H9 (cell line): ENCODE measurements at regions not wholly inside any gene's neighbourhood (a gene's known extent, or its start where the extent isn't known, plus 50 kb on each side); places are given as distances from the start of the nearest gene placed in this dataset.

ENCODE experiments used
- DNase-seq: peaks from one replicate; pipeline ENCODE4 v3.0.0-alpha.2; 2017
- H2AFZ ChIP-seq: one replicate; pipeline ENCODE4 v1.6.1; 2013; ENCODE audit warnings: mild to moderate bottlenecking, low read length, control low read depth, moderate library complexity
- H2AK5ac ChIP-seq: 2 replicates; pipeline ENCODE4 v1.6.1; 2013; ENCODE audit warnings: low read length, control low read depth, mixed read lengths; ENCODE audit not compliant: insufficient read length
- H2BK120ac ChIP-seq: one replicate; pipeline ENCODE4 v1.6.1; 2013; ENCODE audit warnings: low read depth, mild to moderate bottlenecking, low read length, control low read depth, inconsistent platforms; ENCODE audit not compliant: poor library complexity, severe bottlenecking
- H2BK12ac ChIP-seq: 2 replicates; pipeline ENCODE4 v1.6.1; 2013; ENCODE audit warnings: low read length, control low read depth, mixed read lengths, low read depth; ENCODE audit not compliant: insufficient read length
- H2BK15ac ChIP-seq: 2 replicates; pipeline ENCODE4 v1.6.1; 2013; ENCODE audit warnings: low read depth, low read length, control low read depth
- H2BK20ac ChIP-seq: one replicate; pipeline ENCODE4 v1.6.1; 2013; ENCODE audit warnings: low read depth, mild to moderate bottlenecking, low read length, control low read depth, inconsistent platforms; ENCODE audit not compliant: poor library complexity, severe bottlenecking
- H2BK5ac ChIP-seq: 2 replicates; pipeline ENCODE4 v1.6.1; 2013; ENCODE audit warnings: low read length, control low read depth, mixed read lengths; ENCODE audit not compliant: insufficient read length
- H3K14ac ChIP-seq: 2 replicates; pipeline ENCODE4 v1.6.1; 2013; ENCODE audit warnings: low read length, control low read depth; ENCODE audit not compliant: insufficient read depth
- H3K18ac ChIP-seq: 2 replicates; pipeline ENCODE4 v1.6.1; 2013; ENCODE audit warnings: low read depth, mild to moderate bottlenecking, mixed read lengths, low read length, control low read depth; ENCODE audit not compliant: insufficient read length
- H3K23ac ChIP-seq: 2 replicates; pipeline ENCODE4 v1.6.1; 2013; ENCODE audit warnings: low read length, control low read depth, mixed read lengths, low read depth; ENCODE audit not compliant: insufficient read length
- H3K23me2 ChIP-seq: 2 replicates; pipeline ENCODE4 v1.6.1; 2013; ENCODE audit warnings: low read depth, mild to moderate bottlenecking, mixed read lengths, low read length, control low read depth; ENCODE audit not compliant: insufficient read length, poor library complexity, severe bottlenecking
- H3K27ac ChIP-seq: 2 replicates; pipeline ENCODE4 v1.5.1; 2013; ENCODE audit warnings: low read length, control low read depth, mixed read lengths, low read depth; ENCODE audit not compliant: insufficient read length
- H3K27me3 ChIP-seq: 2 replicates; pipeline ENCODE4 v1.6.1; 2013; ENCODE audit warnings: low read length, control low read depth, inconsistent platforms; ENCODE audit not compliant: insufficient read depth
- H3K4ac ChIP-seq: 2 replicates; pipeline ENCODE4 v1.6.1; 2013; ENCODE audit warnings: low read depth, mild to moderate bottlenecking, control low read depth, inconsistent platforms, low read length, moderate library complexity
- H3K4me1 ChIP-seq: 2 replicates; pipeline ENCODE4 v1.6.1; 2013; ENCODE audit warnings: low read length, control low read depth, inconsistent platforms; ENCODE audit not compliant: insufficient read depth
- H3K4me2 ChIP-seq: 2 replicates; pipeline ENCODE4 v1.6.1; 2013; ENCODE audit warnings: low read length, control low read depth, mixed read lengths; ENCODE audit not compliant: insufficient read length, insufficient read depth
- H3K56ac ChIP-seq: 2 replicates; pipeline ENCODE4 v1.6.1; 2013; ENCODE audit warnings: low read depth, mild to moderate bottlenecking, mixed read lengths, low read length, control low read depth; ENCODE audit not compliant: insufficient read length
- H3K79me1 ChIP-seq: 2 replicates; pipeline ENCODE4 v1.6.1; 2013; ENCODE audit warnings: low read depth, mild to moderate bottlenecking, moderate library complexity, low read length, control low read depth, inconsistent platforms; ENCODE audit not compliant: insufficient read depth, poor library complexity, severe bottlenecking
- H3K79me2 ChIP-seq: 2 replicates; pipeline ENCODE4 v1.6.1; 2013; ENCODE audit warnings: low read length, control low read depth, inconsistent platforms; ENCODE audit not compliant: insufficient read depth
- H3K9ac ChIP-seq: 2 replicates; pipeline ENCODE4 v1.6.1; 2013; ENCODE audit warnings: low read length, control low read depth, mixed read lengths; ENCODE audit not compliant: insufficient read length; ENCODE audit errors: extremely low read depth
- H3K9me3 ChIP-seq: one replicate; pipeline ENCODE4 v1.6.1; 2013; ENCODE audit warnings: low read depth, low read length, inconsistent platforms; ENCODE audit not compliant: control insufficient read depth
- H3T11ph ChIP-seq: one replicate; pipeline ENCODE4 v1.6.1; 2013; ENCODE audit warnings: mild to moderate bottlenecking, low read length, control low read depth, inconsistent platforms
- H4K20me1 ChIP-seq: one replicate; pipeline ENCODE4 v1.6.1; 2013; ENCODE audit not compliant: control insufficient read depth, insufficient read length, insufficient read depth
- H4K5ac ChIP-seq: 2 replicates; pipeline ENCODE4 v1.6.1; 2013; ENCODE audit warnings: low read depth, mild to moderate bottlenecking, mixed read lengths, low read length, control low read depth; ENCODE audit not compliant: insufficient read length
- H4K8ac ChIP-seq: replicated peaks from 2 replicates; pipeline ENCODE4 v1.6.1; 2013; ENCODE audit warnings: low read length, control low read depth, mixed read lengths, low read depth; ENCODE audit not compliant: insufficient read length
- H4K91ac ChIP-seq: 2 replicates; pipeline ENCODE4 v1.6.1; 2013; ENCODE audit warnings: low read depth, mild to moderate bottlenecking, moderate library complexity, mixed read lengths, low read length, control low read depth; ENCODE audit not compliant: insufficient read length
- H3K27ac Mint-ChIP-seq, 3 experiments: 2 replicates in 2 of 3; 3 replicates in 1 of 3; pipeline ENCODE4 v1.8.0; 2020 to 2021; ENCODE audit warnings: mixed read lengths in 3 of 3, mild to moderate bottlenecking in 1 of 3, moderate library complexity in 1 of 3
- H3K27me3 Mint-ChIP-seq: 2 replicates; pipeline ENCODE4 v1.8.0; 2021; ENCODE audit warnings: low read depth, mild to moderate bottlenecking, moderate library complexity, mixed read lengths
- H3K36me3 Mint-ChIP-seq, 3 experiments: 2 replicates in 2 of 3; 3 replicates in 1 of 3; pipeline ENCODE4 v1.8.0; 2020 to 2021; ENCODE audit warnings: low read depth in 3 of 3, mixed read lengths in 3 of 3; ENCODE audit not compliant: insufficient read depth in 1 of 3
- H3K4me1 Mint-ChIP-seq, 2 experiments: 2 replicates each; pipeline ENCODE4 v1.8.0; 2020; ENCODE audit warnings: mixed read lengths in 2 of 2
- H3K4me3 Mint-ChIP-seq, 2 experiments: 2 replicates in 1 of 2; 3 replicates in 1 of 2; pipeline ENCODE4 v1.8.0; 2020 to 2021; ENCODE audit warnings: mild to moderate bottlenecking in 2 of 2, mixed read lengths in 2 of 2, moderate library complexity in 1 of 2
- H3K9me3 Mint-ChIP-seq, 2 experiments: 2 replicates in 1 of 2; 3 replicates in 1 of 2; pipeline ENCODE4 v1.8.0; 2020; ENCODE audit warnings: mild to moderate bottlenecking in 2 of 2, mixed read lengths in 2 of 2, moderate library complexity in 1 of 2
- WGBS: extraction: QIAGEN DNeasy Blood & Tissue Kit; methylation state at CpG from one replicate; pipeline ENCODE4 v1.1.7; 2013; ENCODE audit warnings: missing lambda C conversion rate, low lambda C conversion rate, mixed read lengths; ENCODE audit not compliant: insufficient read length; ENCODE audit errors: extremely low coverage; 5-methylcytosine and 5-hydroxymethylcytosine counted together
- TF ChIP-seq, protein P1 (sequence below): fragments of 200-600 bp; sonication (generic); conservative IDR thresholded peaks from 3 replicates; pipeline ENCODE4 v1.8.0; 2021; ENCODE audit warnings: antibody characterized with exemption, mild to moderate bottlenecking

- H2BK20ac ChIP-seq = no peak overlapping the region
- peaks cover 9% of the 10 kb centered on the region for H3K4me1 ChIP-seq
- H3K9me3 Mint-ChIP-seq = peaks cover 3 to 7% of the 10 kb centered on the region in 2 experiments; a peak in 4 of 5 replicates
These were observed 534.5 kb upstream of the TBL1XR1 start for GRCh38 chr3:177731644-177732268.

More at GRCh38 chr3:177731644-177732268, 534.5 kb upstream of the TBL1XR1 start:
- Mint-ChIP-seq H3K4me1 (peaks cover 16 to 25% of the 10 kb centered on the region in 2 experiments), H3K4me3 (no peak overlapping the region), H3K27ac (0 out of 7 replicates have a peak overlapping the region, but pooled peaks of 1 of the 3 experiments have one; percentile 9), H3K27me3 (no peaks in the 10 kb centered on the region), H3K36me3 (peaks cover 0 to 10% (median 3%) of the 10 kb centered on the region in 3 experiments; a peak in 4 of 7 replicates)
- no peaks in the 10 kb centered on the region for H3K79me2 ChIP-seq
- no peak overlapping the region for H3K27ac ChIP-seq
- no peak overlapping the region for H3K23ac ChIP-seq
- H3K4me2 ChIP-seq = no peak overlapping the region
- H3K79me1 ChIP-seq = no peaks in the 10 kb centered on the region
- no peak overlapping the region for H4K8ac ChIP-seq
- no peaks in the 10 kb centered on the region for H3K9me3 ChIP-seq
- no peak overlapping the region for H3T11ph ChIP-seq
- no peak overlapping the region for H2AK5ac ChIP-seq
- no peak overlapping the region for H2BK5ac ChIP-seq
- no peak overlapping the region for H2AFZ ChIP-seq
- no peak overlapping the region for H2BK15ac ChIP-seq
- H4K5ac ChIP-seq = no peak overlapping the region
- WGBS = 100% methylated on average over 1 of the region's 3 CpGs
- TF ChIP-seq, protein P1, sequence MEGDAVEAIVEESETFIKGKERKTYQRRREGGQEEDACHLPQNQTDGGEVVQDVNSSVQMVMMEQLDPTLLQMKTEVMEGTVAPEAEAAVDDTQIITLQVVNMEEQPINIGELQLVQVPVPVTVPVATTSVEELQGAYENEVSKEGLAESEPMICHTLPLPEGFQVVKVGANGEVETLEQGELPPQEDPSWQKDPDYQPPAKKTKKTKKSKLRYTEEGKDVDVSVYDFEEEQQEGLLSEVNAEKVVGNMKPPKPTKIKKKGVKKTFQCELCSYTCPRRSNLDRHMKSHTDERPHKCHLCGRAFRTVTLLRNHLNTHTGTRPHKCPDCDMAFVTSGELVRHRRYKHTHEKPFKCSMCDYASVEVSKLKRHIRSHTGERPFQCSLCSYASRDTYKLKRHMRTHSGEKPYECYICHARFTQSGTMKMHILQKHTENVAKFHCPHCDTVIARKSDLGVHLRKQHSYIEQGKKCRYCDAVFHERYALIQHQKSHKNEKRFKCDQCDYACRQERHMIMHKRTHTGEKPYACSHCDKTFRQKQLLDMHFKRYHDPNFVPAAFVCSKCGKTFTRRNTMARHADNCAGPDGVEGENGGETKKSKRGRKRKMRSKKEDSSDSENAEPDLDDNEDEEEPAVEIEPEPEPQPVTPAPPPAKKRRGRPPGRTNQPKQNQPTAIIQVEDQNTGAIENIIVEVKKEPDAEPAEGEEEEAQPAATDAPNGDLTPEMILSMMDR = no peak
- no peak overlapping the region for H3K18ac ChIP-seq
- no peak overlapping the region for H2BK120ac ChIP-seq
- no peak overlapping the region for H3K9ac ChIP-seq
- no peaks in the 10 kb centered on the region for H4K20me1 ChIP-seq
- no peaks in the 10 kb centered on the region for H3K23me2 ChIP-seq
- H4K91ac ChIP-seq = no peak overlapping the region
- DNase-seq = no peak
- H3K27me3 ChIP-seq = no peaks in the 10 kb centered on the region
- no peak overlapping the region for H3K4ac ChIP-seq
- H3K56ac ChIP-seq = no peak overlapping the region
- H3K14ac ChIP-seq = no peak overlapping the region
- no peak overlapping the region for H2BK12ac ChIP-seq
